ENCODE measurements at regions not wholly inside any gene's neighbourhood (a gene's known extent, or its start where the extent isn't known, plus 50 kb on each side); places are given as distances from the start of the nearest gene placed in this dataset.

GRCh38 chr18:37669991-37670534 is 104.5 kb upstream of the CELF4 start:
- DNase-seq (no peak), ATAC-seq (no peak)
- H3K9me3 Mint-ChIP-seq (ENCODE audit: low read depth) = no peaks in the 10 kb centered on the region
- ChIA-PET POLR2A (no interaction called here), CTCF (no interaction called here)
- no peak overlapping the region for H3K27ac Mint-ChIP-seq
- no peaks in the 10 kb centered on the region for H3K36me3 Mint-ChIP-seq (ENCODE audit: low read depth)
- H3K4me3 Mint-ChIP-seq = no peak overlapping the region
- no peaks in the 10 kb centered on the region for H3K4me1 Mint-ChIP-seq
- intact Hi-C loops (cut with DNase I, micrococcal nuclease) = no loop called here
- no peaks in the 10 kb centered on the region for H3K27me3 Mint-ChIP-seq

- Mint-ChIP-seq H3K36me3 (ENCODE audit: low read depth) (no peaks in the 10 kb centered on the region), H3K9me3 (ENCODE audit: low read depth) (no peaks in the 10 kb centered on the region), H3K4me1 (no peaks in the 10 kb centered on the region), H3K27ac (no peak overlapping the region), H3K27me3 (no peaks in the 10 kb centered on the region), H3K4me3 (no peak overlapping the region)
- POLR2A ChIA-PET = no interaction called here
- CTCF ChIA-PET = no interaction called here
- intact Hi-C loops (cut with DNase I, micrococcal nuclease) = no loop called here
- DNase-seq (no peak), ATAC-seq (no peak)
These were observed 103.6 kb upstream of the CELF4 start for GRCh38 chr18:37668971-37669747.

GRCh38 chr18:37667836-37668235 is 102.2 kb upstream of the CELF4 start:
- intact Hi-C loops (cut with DNase I, micrococcal nuclease) = no loop called here
- DNase-seq = no peak
- H3K27ac Mint-ChIP-seq = no peak overlapping the region
- no peaks in the 10 kb centered on the region for H3K9me3 Mint-ChIP-seq (ENCODE audit: low read depth)
- CTCF ChIA-PET = no interaction called here
- no peaks in the 10 kb centered on the region for H3K27me3 Mint-ChIP-seq
- POLR2A ChIA-PET = no interaction called here
- H3K36me3 Mint-ChIP-seq (ENCODE audit: low read depth) = no peaks in the 10 kb centered on the region
- no peak overlapping the region for H3K4me3 Mint-ChIP-seq
- H3K4me1 Mint-ChIP-seq = no peaks in the 10 kb centered on the region
- no peak for ATAC-seq

- Mint-ChIP-seq H3K27ac (no peak overlapping the region), H3K27me3 (no peaks in the 10 kb centered on the region), H3K4me1 (no peaks in the 10 kb centered on the region), H3K9me3 (ENCODE audit: low read depth) (no peaks in the 10 kb centered on the region), H3K4me3 (no peak overlapping the region), H3K36me3 (ENCODE audit: low read depth) (no peaks in the 10 kb centered on the region)
- intact Hi-C loops (cut with DNase I, micrococcal nuclease) = no loop called here
- DNase-seq (no peak), ATAC-seq (no peak)
- ChIA-PET CTCF (interaction anchor here (0.6 kb wide), 1 partner anchor 127 kb away, joined by 3 read pairs; no protein-coding TSS in a partner anchor), POLR2A (no interaction called here)
These were observed 101.4 kb upstream of the CELF4 start for GRCh38 chr18:37666991-37667390.

- ATAC-seq = no peak
- H3K4me1 Mint-ChIP-seq = no peaks in the 10 kb centered on the region
- CTCF ChIA-PET = interaction anchor here (0.6 kb wide), 1 partner anchor 126 kb away, joined by 3 read pairs; no protein-coding TSS in a partner anchor
- H3K4me3 Mint-ChIP-seq = no peak overlapping the region
- intact Hi-C loops (cut with DNase I, micrococcal nuclease) = no loop called here
- H3K36me3 Mint-ChIP-seq (ENCODE audit: low read depth) = no peaks in the 10 kb centered on the region
- H3K27me3 Mint-ChIP-seq = no peaks in the 10 kb centered on the region
- H3K9me3 Mint-ChIP-seq (ENCODE audit: low read depth) = no peaks in the 10 kb centered on the region
- H3K27ac Mint-ChIP-seq = no peak overlapping the region
- DNase-seq = no peak
- POLR2A ChIA-PET = no interaction called here
These were observed 100.9 kb upstream of the CELF4 start for GRCh38 chr18:37666451-37666850.

- H3K9me3 Mint-ChIP-seq (ENCODE audit: low read depth) = no peaks in the 10 kb centered on the region
- H3K4me1 Mint-ChIP-seq = no peaks in the 10 kb centered on the region
- no peak overlapping the region for H3K27ac Mint-ChIP-seq
- ChIA-PET POLR2A (no interaction called here), CTCF (no interaction called here)
- H3K4me3 Mint-ChIP-seq = no peak overlapping the region
- no peak for DNase-seq
- H3K36me3 Mint-ChIP-seq (ENCODE audit: low read depth) = no peaks in the 10 kb centered on the region
- intact Hi-C loops (cut with DNase I, micrococcal nuclease) = no loop called here
- no peaks in the 10 kb centered on the region for H3K27me3 Mint-ChIP-seq
- no peak for ATAC-seq
These were observed 99.7 kb upstream of the CELF4 start for GRCh38 chr18:37665346-37665745.

GRCh38 chr18:37663446-37663845 is 97.8 kb upstream of the CELF4 start:
- ChIA-PET POLR2A (no interaction called here), CTCF (no interaction called here)
- no peak overlapping the region for H3K27ac Mint-ChIP-seq
- ATAC-seq (no peak), DNase-seq (no peak)
- no peaks in the 10 kb centered on the region for H3K27me3 Mint-ChIP-seq
- H3K4me3 Mint-ChIP-seq = no peak overlapping the region
- intact Hi-C loops (cut with DNase I, micrococcal nuclease) = loop anchor here in 1 of 2 experiments (5.0 kb wide), 1 partner anchor 39 kb away; no protein-coding TSS in a partner anchor
- no peaks in the 10 kb centered on the region for H3K36me3 Mint-ChIP-seq (ENCODE audit: low read depth)
- no peaks in the 10 kb centered on the region for H3K9me3 Mint-ChIP-seq (ENCODE audit: low read depth)
- no peaks in the 10 kb centered on the region for H3K4me1 Mint-ChIP-seq

- H3K4me1 Mint-ChIP-seq = no peaks in the 10 kb centered on the region
- no peaks in the 10 kb centered on the region for H3K9me3 Mint-ChIP-seq (ENCODE audit: low read depth)
- CTCF ChIA-PET = no interaction called here
- H3K4me3 Mint-ChIP-seq = no peak overlapping the region
- no peak overlapping the region for H3K27ac Mint-ChIP-seq
- intact Hi-C loops (cut with DNase I, micrococcal nuclease) = loop anchor here in 1 of 2 experiments (5.0 kb wide), 1 partner anchor 40 kb away; no protein-coding TSS in a partner anchor
- H3K36me3 Mint-ChIP-seq (ENCODE audit: low read depth) = no peaks in the 10 kb centered on the region
- DNase-seq = no peak
- no peak for ATAC-seq
- POLR2A ChIA-PET = no interaction called here
- H3K27me3 Mint-ChIP-seq = no peaks in the 10 kb centered on the region
These were observed 97.1 kb upstream of the CELF4 start for GRCh38 chr18:37662546-37663339.

GRCh38 chr18:37662099-37662498 is 96.5 kb upstream of the CELF4 start:
- POLR2A ChIA-PET = no interaction called here
- CTCF ChIA-PET = no interaction called here
- Mint-ChIP-seq H3K27me3 (no peaks in the 10 kb centered on the region), H3K36me3 (ENCODE audit: low read depth) (no peaks in the 10 kb centered on the region), H3K4me3 (no peak overlapping the region), H3K4me1 (no peaks in the 10 kb centered on the region), H3K27ac (no peak overlapping the region), H3K9me3 (ENCODE audit: low read depth) (no peaks in the 10 kb centered on the region)
- no peak for ATAC-seq
- no peak for DNase-seq
- intact Hi-C loops (cut with DNase I, micrococcal nuclease) = loop anchor here in 1 of 2 experiments (5.0 kb wide), 1 partner anchor 40 kb away; no protein-coding TSS in a partner anchor

GRCh38 chr18:37661478-37661877 is 95.9 kb upstream of the CELF4 start:
- no peaks in the 10 kb centered on the region for H3K27me3 Mint-ChIP-seq
- DNase-seq (no peak), ATAC-seq (no peak)
- H3K27ac Mint-ChIP-seq = no peak overlapping the region
- ChIA-PET POLR2A (no interaction called here), CTCF (no interaction called here)
- H3K4me3 Mint-ChIP-seq = no peak overlapping the region
- no peaks in the 10 kb centered on the region for H3K36me3 Mint-ChIP-seq (ENCODE audit: low read depth)
- intact Hi-C loops (cut with DNase I, micrococcal nuclease) = loop anchor here in 1 of 2 experiments (5.0 kb wide), 1 partner anchor 41 kb away; no protein-coding TSS in a partner anchor
- no peaks in the 10 kb centered on the region for H3K9me3 Mint-ChIP-seq (ENCODE audit: low read depth)
- no peaks in the 10 kb centered on the region for H3K4me1 Mint-ChIP-seq

- Mint-ChIP-seq H3K9me3 (ENCODE audit: low read depth) (no peaks in the 10 kb centered on the region), H3K4me3 (no peak overlapping the region), H3K36me3 (ENCODE audit: low read depth) (no peaks in the 10 kb centered on the region), H3K4me1 (no peaks in the 10 kb centered on the region), H3K27ac (no peak overlapping the region), H3K27me3 (no peaks in the 10 kb centered on the region)
- DNase-seq = no peak
- ChIA-PET CTCF (no interaction called here), POLR2A (no interaction called here)
- ATAC-seq = no peak
- intact Hi-C loops (cut with DNase I, micrococcal nuclease) = loop anchor here in 1 of 2 experiments (5.0 kb wide), 1 partner anchor 41 kb away; no protein-coding TSS in a partner anchor
These were observed 95.5 kb upstream of the CELF4 start for GRCh38 chr18:37661061-37661460.

- intact Hi-C loops (cut with DNase I, micrococcal nuclease) = loop anchor here in 1 of 2 experiments (5.0 kb wide), 1 partner anchor 42 kb away; no protein-coding TSS in a partner anchor
- no peaks in the 10 kb centered on the region for H3K27me3 Mint-ChIP-seq
- H3K4me3 Mint-ChIP-seq = no peak overlapping the region
- H3K27ac Mint-ChIP-seq = no peak overlapping the region
- no peaks in the 10 kb centered on the region for H3K36me3 Mint-ChIP-seq (ENCODE audit: low read depth)
- POLR2A ChIA-PET = no interaction called here
- DNase-seq (no peak), ATAC-seq (no peak)
- CTCF ChIA-PET = no interaction called here
- no peaks in the 10 kb centered on the region for H3K9me3 Mint-ChIP-seq (ENCODE audit: low read depth)
- no peaks in the 10 kb centered on the region for H3K4me1 Mint-ChIP-seq
These were observed 95.1 kb upstream of the CELF4 start for GRCh38 chr18:37660658-37661057.

All from activated CD4-positive, alpha-beta T cell treated with anti-CD3 and anti-CD28 coated beads for 36 hours (primary cell).